ENCODE measurements at regions not wholly inside any gene's neighbourhood (a gene's known extent, or its start where the extent isn't known, plus 50 kb on each side); places are given as distances from the start of the nearest gene placed in this dataset.

GRCh38 chr11:96466607-96467006 lies 76.8 kb downstream of the JRKL start:
- Histone ChIP-seq H3K27ac (ENCODE audit: low read depth, low read length) (no peak overlapping the region), H3K9me3 (ENCODE audit: control insufficient read depth, insufficient read depth, low read length) (no peaks in the 10 kb centered on the region), H3K36me3 (ENCODE audit: control insufficient read depth, low read length) (no peaks in the 10 kb centered on the region), H3K4me2 (ENCODE audit: low read length) (no peak overlapping the region), H3K4me3 (ENCODE audit: low read length) (no peak overlapping the region), H4K20me1 (ENCODE audit: control insufficient read depth, insufficient read depth, low read depth, low read length) (no peaks in the 10 kb centered on the region), H3F3A (ENCODE audit: control insufficient read depth, insufficient read depth) (no peaks in the 10 kb centered on the region), H3K27me3 (ENCODE audit: control insufficient read depth, low read length) (no peaks in the 10 kb centered on the region), H3K4me1 (ENCODE audit: control insufficient read depth, low read length) (no peaks in the 10 kb centered on the region), H3K79me2 (ENCODE audit: control insufficient read depth, low read length) (no peaks in the 10 kb centered on the region), H3K9me2 (replicated peaks; ENCODE audit: control insufficient read depth, low read length) (no peaks in the 10 kb centered on the region)
- TF ChIP-seq EZH2phosphoT487 (IDR thresholded peaks at IDR 0.05; ENCODE audit: borderline replicate concordance, low read length) (no peak), CTCF (IDR thresholded peaks at IDR 0.05; ENCODE audit: low read depth, low read length, poor library complexity, severe bottlenecking) (no peak)

GRCh38 chr11:96469776-96470175 lies 80.0 kb downstream of the JRKL start:
- Histone ChIP-seq H4K20me1 (ENCODE audit: control insufficient read depth, insufficient read depth, low read depth, low read length) (no peaks in the 10 kb centered on the region), H3K9me3 (ENCODE audit: control insufficient read depth, insufficient read depth, low read length) (no peaks in the 10 kb centered on the region), H3K79me2 (ENCODE audit: control insufficient read depth, low read length) (no peaks in the 10 kb centered on the region), H3F3A (ENCODE audit: control insufficient read depth, insufficient read depth) (no peaks in the 10 kb centered on the region), H3K27me3 (ENCODE audit: control insufficient read depth, low read length) (no peaks in the 10 kb centered on the region), H3K27ac (ENCODE audit: low read depth, low read length) (no peak overlapping the region), H3K4me1 (ENCODE audit: control insufficient read depth, low read length) (no peaks in the 10 kb centered on the region), H3K4me2 (ENCODE audit: low read length) (no peak overlapping the region), H3K4me3 (ENCODE audit: low read length) (no peak overlapping the region), H3K9me2 (replicated peaks; ENCODE audit: control insufficient read depth, low read length) (no peaks in the 10 kb centered on the region), H3K36me3 (ENCODE audit: control insufficient read depth, low read length) (no peaks in the 10 kb centered on the region)
- TF ChIP-seq CTCF (IDR thresholded peaks at IDR 0.05; ENCODE audit: low read depth, low read length, poor library complexity, severe bottlenecking) = no peak
- no peak for TF ChIP-seq EZH2phosphoT487 (IDR thresholded peaks at IDR 0.05; ENCODE audit: borderline replicate concordance, low read length)

- H3K4me3 ChIP-seq (ENCODE audit: low read length) = no peak overlapping the region
- no peaks in the 10 kb centered on the region for H3K9me2 ChIP-seq (replicated peaks; ENCODE audit: control insufficient read depth, low read length)
- H3K79me2 ChIP-seq (ENCODE audit: control insufficient read depth, low read length) = no peaks in the 10 kb centered on the region
- no peak overlapping the region for H3K4me2 ChIP-seq (ENCODE audit: low read length)
- H3K4me1 ChIP-seq (ENCODE audit: control insufficient read depth, low read length) = no peaks in the 10 kb centered on the region
- no peaks in the 10 kb centered on the region for H4K20me1 ChIP-seq (ENCODE audit: control insufficient read depth, insufficient read depth, low read depth, low read length)
- H3K27ac ChIP-seq (ENCODE audit: low read depth, low read length) = no peak overlapping the region
- H3K9me3 ChIP-seq (ENCODE audit: control insufficient read depth, insufficient read depth, low read length) = no peaks in the 10 kb centered on the region
- no peaks in the 10 kb centered on the region for H3K36me3 ChIP-seq (ENCODE audit: control insufficient read depth, low read length)
- H3K27me3 ChIP-seq (ENCODE audit: control insufficient read depth, low read length) = no peaks in the 10 kb centered on the region
- TF ChIP-seq EZH2phosphoT487 (IDR thresholded peaks at IDR 0.05; ENCODE audit: borderline replicate concordance, low read length) = no peak
- no peak for TF ChIP-seq CTCF (IDR thresholded peaks at IDR 0.05; ENCODE audit: low read depth, low read length, poor library complexity, severe bottlenecking)
- no peaks in the 10 kb centered on the region for H3F3A ChIP-seq (ENCODE audit: control insufficient read depth, insufficient read depth)
Measured at GRCh38 chr11:96470521-96470920, 80.7 kb downstream of the JRKL start.

- H3K4me2 ChIP-seq (ENCODE audit: low read length) = no peak overlapping the region
- H3K9me2 ChIP-seq (replicated peaks; ENCODE audit: control insufficient read depth, low read length) = no peaks in the 10 kb centered on the region
- H3K27ac ChIP-seq (ENCODE audit: low read depth, low read length) = no peak overlapping the region
- no peaks in the 10 kb centered on the region for H3K4me1 ChIP-seq (ENCODE audit: control insufficient read depth, low read length)
- TF ChIP-seq EZH2phosphoT487 (IDR thresholded peaks at IDR 0.05; ENCODE audit: borderline replicate concordance, low read length) = no peak
- no peaks in the 10 kb centered on the region for H3K36me3 ChIP-seq (ENCODE audit: control insufficient read depth, low read length)
- no peaks in the 10 kb centered on the region for H4K20me1 ChIP-seq (ENCODE audit: control insufficient read depth, insufficient read depth, low read depth, low read length)
- no peaks in the 10 kb centered on the region for H3F3A ChIP-seq (ENCODE audit: control insufficient read depth, insufficient read depth)
- no peaks in the 10 kb centered on the region for H3K79me2 ChIP-seq (ENCODE audit: control insufficient read depth, low read length)
- no peaks in the 10 kb centered on the region for H3K27me3 ChIP-seq (ENCODE audit: control insufficient read depth, low read length)
- no peak overlapping the region for H3K4me3 ChIP-seq (ENCODE audit: low read length)
- no peaks in the 10 kb centered on the region for H3K9me3 ChIP-seq (ENCODE audit: control insufficient read depth, insufficient read depth, low read length)
Measured at GRCh38 chr11:96472085-96472484, 82.3 kb downstream of the JRKL start.
